HepG2 (cell line): ENCODE measurements at regions not wholly inside any gene's neighbourhood (a gene's known extent, or its start where the extent isn't known, plus 50 kb on each side); places are given as distances from the start of the nearest gene placed in this dataset.

Source experiments
- ATAC-seq: fragments of 200-7000 bp; cut with Tn5 transposase; 3 replicates; pipeline ENCODE4 v1.9.1; 2020; ENCODE audit warnings: mild to moderate bottlenecking, moderate library complexity
- BruUV-seq: library from RNA; stranded (reverse); fragments of 400-500 nt; replicated peaks from 2 replicates; lab custom pipeline; 2021; lab: Mats Ljungman, UMichigan
- CTCF ChIA-PET: fragments of 300-600 bp; formaldehyde crosslinking; extraction: SDS; loops from one replicate; lab custom pipeline; 2021; ENCODE audit warnings: low total read pairs, inconsistent platforms, low intra/inter-chr PET ratio; lab: Yijun Ruan, JAX
- POLR2A ChIA-PET: fragments of 350-600 bp; sonication (Branson Sonifier 250); formaldehyde crosslinking; loops from one replicate; lab custom pipeline; 2020; ENCODE audit warnings: antibody characterized with exemption, inconsistent platforms; lab: Yijun Ruan, JAX
- DNase-seq: peaks from one replicate; pipeline ENCODE4 v3.0.0-alpha.2; 2015; ENCODE audit warnings: low spot score
- FAIRE-seq: peaks from 3 replicates; lab custom pipeline; 2011; peaks lifted over from hg19 to GRCh38; lab: Jason Lieb, UNC
- H2AFZ ChIP-seq: one replicate; pipeline ENCODE4 v1.6.1; 2011; ENCODE audit warnings: low read length, inconsistent platforms
- H3K27ac ChIP-seq: fragments of 300-600 bp; 3 replicates; pipeline ENCODE4 v1.8.0; 2011; ENCODE audit warnings: mixed run types, mild to moderate bottlenecking, mixed read lengths, low read length, inconsistent platforms; ENCODE audit not compliant: insufficient read depth; ENCODE audit errors: extremely low read length
- H3K27me3 ChIP-seq, 2 experiments: fragments of 200-600 bp in 1 of 2; 2 replicates in 1 of 2; 3 replicates in 1 of 2; pipeline versions ENCODE4 v1.6.0 to v1.8.0; 2011; ENCODE audit warnings: low read length in 2 of 2, mild to moderate bottlenecking in 2 of 2, moderate library complexity in 2 of 2, inconsistent platforms in 1 of 2; ENCODE audit not compliant: insufficient read depth in 2 of 2, control insufficient read depth in 1 of 2
- H3K36me3 ChIP-seq, 2 experiments: fragments of 200-600 bp in 1 of 2; replicated peaks in 1 of 2; 2 replicates in 1 of 2; 3 replicates in 1 of 2; pipeline versions ENCODE4 v1.5.1 to v1.8.0; 2011; ENCODE audit warnings: low read length in 2 of 2, inconsistent platforms in 1 of 2; ENCODE audit not compliant: insufficient read depth in 2 of 2, control insufficient read depth in 1 of 2
- H3K4me1 ChIP-seq: 2 replicates; pipeline ENCODE4 v1.5.1; 2012; ENCODE audit warnings: low read length, inconsistent platforms; ENCODE audit not compliant: insufficient read depth
- H3K4me2 ChIP-seq: 2 replicates; pipeline ENCODE4 v1.6.0; 2011; ENCODE audit warnings: low read depth, low read length, inconsistent platforms
- H3K4me3 ChIP-seq, 3 experiments: fragments of 200-600 bp in 1 of 3; sonication (generic), shearing (Covaris generic) in 1 of 3; replicated peaks in 1 of 3; 2 replicates each; pipeline ENCODE4 v1.5.1; 2011 to 2016; ENCODE audit warnings: low read length in 3 of 3, inconsistent platforms in 2 of 3, low read depth in 2 of 3, mild to moderate bottlenecking in 2 of 3, control low read depth in 1 of 3, mixed read lengths in 1 of 3; ENCODE audit not compliant: insufficient read depth in 1 of 3
- H3K79me2 ChIP-seq: one replicate; pipeline ENCODE4 v1.6.1; 2011; ENCODE audit warnings: low read length, inconsistent platforms; ENCODE audit not compliant: insufficient read depth
- H3K9ac ChIP-seq: 2 replicates; pipeline ENCODE4 v1.6.0; 2011; ENCODE audit warnings: mild to moderate bottlenecking, low read depth, low read length, inconsistent platforms; ENCODE audit not compliant: insufficient read depth
- H3K9me3 ChIP-seq: 2 replicates; pipeline ENCODE4 v1.5.1; 2012; ENCODE audit warnings: mild to moderate bottlenecking, low read length
- H4K20me1 ChIP-seq: 2 replicates; pipeline ENCODE4 v1.6.0; 2011; ENCODE audit warnings: inconsistent platforms, mild to moderate bottlenecking, low read length, moderate library complexity; ENCODE audit not compliant: insufficient read depth
- DZIP1 ChIP-seq: sonication (generic); formaldehyde crosslinking; IDR thresholded peaks from 2 replicates; pipeline ENCODE4 v1.5.0; 2020; ENCODE audit warnings: mild to moderate bottlenecking, missing genetic modification reagents
- HDAC2 ChIP-seq: sonication (generic); formaldehyde crosslinking; IDR thresholded peaks from 2 replicates; pipeline ENCODE4 v1.4.0; 2020; ENCODE audit warnings: missing genetic modification reagents
- MTA3 ChIP-seq: sonication (generic); formaldehyde crosslinking; IDR thresholded peaks from 2 replicates; pipeline ENCODE4 v1.4.0; 2020; ENCODE audit warnings: missing genetic modification reagents
- RBM22 ChIP-seq: fragments of 200-400 bp; formaldehyde crosslinking; optimal IDR thresholded peaks from 2 replicates; pipeline ENCODE3; 2017; ENCODE audit warnings: mild to moderate bottlenecking, low read length, moderate library complexity
- TCF12 ChIP-seq, 2 experiments: fragments of 450-650 bp in 1 of 2; sonication (generic) in 1 of 2; formaldehyde crosslinking in 1 of 2; IDR thresholded peaks; 2 replicates each; pipeline versions ENCODE4 v1.6.1 to v1.8.0; 2017 to 2022; ENCODE audit warnings: antibody characterized with exemption in 1 of 2, mild to moderate bottlenecking in 1 of 2, missing genetic modification reagents in 1 of 2, moderate library complexity in 1 of 2
- ZFP62 ChIP-seq: sonication (generic); formaldehyde crosslinking; IDR thresholded peaks from 2 replicates; pipeline ENCODE4 v1.4.0; 2020; ENCODE audit warnings: missing genetic modification reagents
- ZNF232 ChIP-seq: sonication (generic); formaldehyde crosslinking; IDR thresholded peaks from 2 replicates; pipeline ENCODE4 v1.4.0; 2020; ENCODE audit warnings: missing genetic modification reagents, borderline replicate concordance
- ZNF615 ChIP-seq: sonication (generic); formaldehyde crosslinking; IDR thresholded peaks from 2 replicates; pipeline ENCODE4 v1.5.0; 2020; ENCODE audit warnings: mild to moderate bottlenecking, missing genetic modification reagents, borderline replicate concordance
- ZNF724P ChIP-seq: sonication (generic); formaldehyde crosslinking; IDR thresholded peaks from 2 replicates; pipeline ENCODE4 v1.8.0; 2022; ENCODE audit warnings: missing genetic modification reagents, borderline replicate concordance
- ZNF746 ChIP-seq: sonication (generic); formaldehyde crosslinking; IDR thresholded peaks from 2 replicates; pipeline ENCODE4 v1.8.0; 2022; ENCODE audit warnings: mild to moderate bottlenecking, missing genetic modification reagents
- ZNF770 ChIP-seq: sonication (generic); formaldehyde crosslinking; IDR thresholded peaks from 2 replicates; pipeline ENCODE4 v1.5.0; 2020; ENCODE audit warnings: mild to moderate bottlenecking, missing genetic modification reagents
- ZNF781 ChIP-seq: sonication (generic); formaldehyde crosslinking; IDR thresholded peaks from 2 replicates; pipeline ENCODE4 v1.5.1; 2020; ENCODE audit warnings: borderline replicate concordance, mild to moderate bottlenecking, missing genetic modification reagents; ENCODE audit errors: not compliant biosample characterization
- ZNF878 ChIP-seq: sonication (generic); formaldehyde crosslinking; IDR thresholded peaks from 2 replicates; pipeline ENCODE4 v1.8.1; 2023; ENCODE audit warnings: mild to moderate bottlenecking, missing genetic modification reagents, moderate library complexity
- WGBS: methylation state at CpG from one replicate; pipeline ENCODE4 v1.1.6; 2017; ENCODE audit warnings: low lambda C conversion rate; 5-methylcytosine and 5-hydroxymethylcytosine counted together
- in situ Hi-C: cut with HindIII; loops from 2 replicates; pipeline ENCODE4 v1.10.0; 2017; ENCODE audit warnings: low pct_unique_long_range_greater_than_20kb; ENCODE audit not compliant: extremely low pct_ligation_motif_present
- intact Hi-C: fragments of 100-400 bp; cut with micrococcal nuclease; formaldehyde crosslinking; loops from one replicate; pipeline ENCODE4 v1.10.0; 2022; ENCODE audit not compliant: unreplicated experiment

DNA sequence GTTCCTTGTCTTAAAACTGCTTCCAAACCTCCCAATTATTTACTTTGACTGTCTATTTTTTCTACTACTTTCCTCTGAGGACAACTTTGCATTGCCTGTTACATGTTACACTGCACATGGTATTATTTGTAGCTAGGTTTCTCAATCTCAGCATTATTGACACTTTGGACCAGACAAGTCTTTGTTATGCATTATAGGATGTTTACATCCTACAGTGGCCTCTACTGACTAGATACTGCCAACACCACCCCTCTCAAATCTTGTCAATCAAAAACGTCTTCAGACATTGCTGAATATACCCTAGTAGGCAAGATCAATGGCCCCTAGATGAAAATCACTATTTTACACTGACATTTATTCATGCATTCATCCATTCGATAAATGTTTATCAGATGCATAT, 129.6 kb upstream of the DNAJC10 start:
- in situ Hi-C loops, result no loop called here
- BruUV-seq, result no TSS peak
- FAIRE-seq (no peak), DNase-seq (no peak)
- H4K20me1 ChIP-seq, result no peaks in the 10 kb centered on the region
- no peaks in the 10 kb centered on the region for H3K79me2 ChIP-seq
- no peak overlapping the region for H3K27ac ChIP-seq
- 0% methylated on average over 2 of the region's 2 CpGs for WGBS
- CTCF ChIA-PET, result no interaction called here
- TF ChIP-seq ZNF615 (CRISPR knock-in tag) (no peak), ZNF770 (CRISPR knock-in tag) (no peak), ZNF878 (CRISPR knock-in tag) (no peak), ZNF781 (no peak), MTA3 (CRISPR knock-in tag) (no peak), HDAC2 (no peak), ZNF724P (CRISPR knock-in tag) (no peak), DZIP1 (no peak), ZFP62 (CRISPR knock-in tag) (no peak), ZNF746 (CRISPR knock-in tag) (no peak), RBM22 (no peak), TCF12 (IDR thresholded peaks at IDR 0.05) (no peak), TCF12 (CRISPR knock-in tag; IDR thresholded peaks at IDR 0.05) (no peak), ZNF232 (CRISPR knock-in tag) (no peak)
- TF ChIP-seq, all 625 proteins: peak for 0
- Histone ChIP-seq H3K27me3 (no peaks in the 10 kb centered on the region), H2AFZ (no peak overlapping the region), H3K9me3 (no peaks in the 10 kb centered on the region), H3K9ac (no peak overlapping the region), H3K4me3 (no peak overlapping the region), H3K36me3 (no peaks in the 10 kb centered on the region), H3K4me1 (no peaks in the 10 kb centered on the region), H3K4me2 (no peak overlapping the region)
- ATAC-seq, result no peak
- POLR2A ChIA-PET, result no interaction called here
- intact Hi-C loops, result no loop called here
